PC-9 (cell line): ENCODE measurements at regions not wholly inside any gene's neighbourhood (a gene's known extent, or its start where the extent isn't known, plus 50 kb on each side); places are given as distances from the start of the nearest gene placed in this dataset.

ENCODE experiments used
- CTCF ChIP-seq: fragments of 200-600 bp; sonication (generic); conservative IDR thresholded peaks from 2 replicates; pipeline ENCODE4 v1.6.1; 2017; ENCODE audit warnings: mixed run types, antibody characterized with exemption, mild to moderate bottlenecking, moderate library complexity
- EZH2 ChIP-seq: fragments of 200-600 bp; sonication (generic); IDR thresholded peaks from 2 replicates; pipeline ENCODE4 v1.8.0; 2017; ENCODE audit warnings: antibody characterized with exemption, low read depth

GRCh38 chr5:101012880-101013279 lies 109.8 kb upstream of the ST8SIA4 start:
- TF ChIP-seq CTCF (no peak), EZH2 (no peak)
